Pons (tissue), 1 donor: ENCODE measurements at regions not wholly inside any gene's neighbourhood (a gene's known extent, or its start where the extent isn't known, plus 50 kb on each side); places are given as distances from the start of the nearest gene placed in this dataset.
"Not testable (repeated sequence)": the region's sequence is repeated elsewhere in the genome, so short reads cannot be mapped to it uniquely, and the experiment has no call there.

Experiments
- DNase-seq: peaks from one replicate; pipeline ENCODE4 v3.0.0-alpha.2; 2016; ENCODE audit warnings: low spot score

DNA sequence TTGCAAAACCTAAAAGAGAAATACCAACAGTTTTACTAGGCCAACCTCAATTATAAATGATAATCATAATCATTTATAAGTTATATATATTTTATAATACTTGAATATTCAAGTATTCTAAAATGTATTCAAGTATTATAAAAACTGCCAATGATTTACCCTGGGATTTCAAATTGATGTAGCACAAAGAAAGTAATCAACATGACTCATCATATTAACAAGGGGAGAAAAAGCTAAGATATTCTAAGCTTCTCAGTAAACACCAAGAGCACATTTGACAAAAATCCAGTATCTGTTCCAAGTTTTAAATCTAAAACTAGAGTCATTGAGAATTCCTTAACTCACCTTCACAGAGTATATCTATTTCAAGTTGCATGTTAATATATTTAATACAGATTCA lies 56.1 kb downstream of the CAPZA3 start:
- no peak for DNase-seq

- no peak for DNase-seq
Measured at GRCh38 chr12:18797604-18798003, 59.7 kb downstream of the CAPZA3 start.

- DNase-seq: no peak
Measured at GRCh38 chr12:18798535-18799361, 60.8 kb downstream of the CAPZA3 start.

DNA sequence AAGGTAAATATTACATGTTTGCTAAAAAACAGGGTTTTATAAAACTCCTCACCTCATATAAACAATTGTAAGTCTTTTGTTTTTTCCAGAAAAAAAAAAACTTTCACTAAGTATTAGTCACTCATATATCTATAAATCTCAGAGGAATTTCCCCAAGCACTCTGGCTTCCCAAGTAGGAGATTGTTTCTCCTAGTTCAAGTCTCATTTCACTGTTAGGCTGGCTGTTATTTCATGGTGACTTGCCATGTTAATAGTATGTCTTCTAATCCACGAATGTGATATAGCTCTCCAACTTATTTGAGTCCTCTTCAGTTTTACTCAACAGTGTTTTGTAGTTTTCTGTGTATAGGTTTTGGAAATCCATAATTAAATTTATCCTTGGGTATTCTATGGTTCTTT lies 61.6 kb downstream of the CAPZA3 start:
- no peak for DNase-seq

DNA sequence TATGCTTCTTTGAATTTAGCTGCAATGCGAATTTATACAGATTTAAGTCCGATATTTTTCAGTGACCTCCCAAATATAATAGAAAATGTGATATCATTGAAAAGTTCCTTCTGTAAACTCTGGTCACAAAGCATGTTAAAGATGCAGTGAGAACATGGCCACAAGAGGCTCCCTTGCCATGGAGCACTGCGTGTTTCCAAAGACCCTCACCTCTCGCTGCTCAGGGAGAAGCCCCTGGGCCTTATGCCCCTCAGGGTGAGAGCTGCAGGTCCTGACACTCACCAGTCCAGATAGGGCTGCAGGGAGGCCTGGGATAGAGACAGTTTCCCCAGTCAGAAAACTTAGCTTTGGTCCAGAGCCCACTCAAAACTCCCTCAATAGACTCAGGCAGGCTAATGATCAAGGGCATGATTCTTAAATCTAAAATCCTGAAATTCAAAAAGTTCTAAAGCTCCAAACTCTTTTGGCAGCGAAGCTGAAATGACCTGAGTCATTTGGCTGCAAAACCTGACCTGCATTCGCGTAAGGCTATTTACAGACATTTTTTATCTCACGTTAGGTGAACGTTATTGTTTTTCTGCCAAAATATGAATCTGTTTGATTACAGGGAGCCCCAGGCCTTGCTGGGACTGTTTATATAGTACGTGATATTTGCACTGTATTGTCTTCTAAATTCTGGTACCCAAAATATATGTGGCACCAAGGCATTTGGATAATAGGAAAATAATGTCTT lies 67.8 kb downstream of the CAPZA3 start:
- no peak for DNase-seq

DNA sequence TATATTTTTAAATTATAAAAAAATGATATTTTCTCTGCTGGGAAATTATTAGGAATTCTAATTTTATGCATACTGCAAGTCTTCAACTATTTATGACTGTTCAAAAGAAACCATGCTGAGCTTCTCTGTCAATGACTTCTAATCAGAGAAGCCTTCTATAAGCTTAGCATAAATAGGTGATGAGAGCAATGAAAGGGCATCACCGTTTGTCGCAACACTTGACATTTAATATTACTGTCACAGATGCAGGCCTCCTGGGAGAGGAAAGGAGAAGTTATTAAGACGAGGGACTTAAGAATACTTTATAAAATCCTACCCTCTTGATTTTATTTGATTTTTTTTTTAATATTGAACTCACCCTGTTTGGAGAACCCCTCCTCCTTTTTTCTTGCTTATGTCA lies 69.8 kb downstream of the CAPZA3 start:
- DNase-seq: no peak

DNA sequence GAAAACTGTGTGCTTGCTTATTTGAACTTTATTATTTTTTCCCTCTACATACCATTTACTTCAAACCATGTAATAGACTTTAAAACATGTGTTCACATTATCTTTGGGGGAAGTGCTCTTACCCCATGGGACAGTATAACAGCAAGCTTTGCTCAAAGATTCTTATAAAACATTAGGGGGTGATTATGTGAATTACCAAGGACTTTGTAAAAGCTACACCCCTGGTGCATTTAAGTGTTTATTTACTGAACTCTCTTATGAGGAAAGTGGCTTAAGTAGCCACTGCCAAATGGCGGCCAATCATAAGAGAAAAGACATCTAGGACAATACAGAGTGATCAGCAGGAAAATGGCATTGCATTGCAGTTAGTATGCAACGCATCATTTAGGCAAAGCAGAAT lies 70.3 kb downstream of the CAPZA3 start:
- no peak for DNase-seq

DNA sequence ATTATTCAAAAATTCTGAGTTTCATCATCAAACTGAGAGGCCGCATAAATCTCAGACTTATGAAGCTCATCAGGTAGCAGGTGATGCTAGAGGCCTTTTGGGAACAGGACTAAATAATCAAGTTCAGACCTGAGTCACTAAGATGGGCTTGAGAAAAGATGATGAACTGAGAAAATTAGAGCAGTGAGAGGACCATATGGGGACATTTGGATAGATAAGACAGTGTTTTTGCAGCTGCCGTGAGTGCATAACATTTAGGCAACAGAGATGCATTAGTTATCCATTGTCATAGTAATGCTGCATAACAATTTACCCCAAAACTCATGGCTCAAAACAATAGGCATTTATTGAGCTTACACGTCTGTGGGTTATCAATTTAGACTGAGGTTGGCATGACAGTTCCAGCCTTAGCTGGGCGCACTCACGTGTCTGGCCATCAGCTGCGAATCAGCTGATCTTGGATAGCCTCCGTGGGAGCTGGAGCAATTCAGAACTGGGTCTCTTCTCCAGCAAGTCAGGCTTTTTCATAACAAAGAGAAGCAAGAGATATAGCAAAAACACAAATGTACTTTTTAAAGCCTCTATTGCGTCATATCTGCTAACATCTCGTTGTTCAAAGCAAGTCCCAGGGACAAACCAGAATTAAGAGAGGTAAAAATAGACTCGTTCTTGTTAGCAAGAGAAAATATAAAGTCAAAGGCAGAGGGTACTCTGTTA lies 72.8 kb downstream of the CAPZA3 start:
- no peak for DNase-seq

DNA sequence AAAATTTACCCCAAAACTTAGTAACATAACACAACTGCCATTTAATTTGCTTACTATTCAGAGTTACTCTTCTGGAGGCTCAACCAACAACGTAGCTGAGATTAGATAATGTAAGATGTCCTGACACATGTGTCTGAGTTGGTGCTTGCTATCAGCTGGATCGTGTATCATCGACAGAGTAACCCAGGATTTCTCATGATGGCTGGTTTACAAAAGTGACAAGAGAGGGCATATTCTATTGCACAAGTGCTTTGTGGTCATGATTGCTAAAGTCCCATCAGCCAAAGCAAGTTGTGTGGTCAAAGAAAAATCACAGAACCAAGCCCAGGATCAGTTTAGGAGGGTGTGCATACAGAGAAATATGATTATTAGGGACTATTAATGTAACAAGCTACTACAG lies 73.4 kb downstream of the CAPZA3 start:
- DNase-seq: no peak

GRCh38 chr12:18813753-18814152 lies 75.8 kb downstream of the CAPZA3 start:
- no peak for DNase-seq

DNA sequence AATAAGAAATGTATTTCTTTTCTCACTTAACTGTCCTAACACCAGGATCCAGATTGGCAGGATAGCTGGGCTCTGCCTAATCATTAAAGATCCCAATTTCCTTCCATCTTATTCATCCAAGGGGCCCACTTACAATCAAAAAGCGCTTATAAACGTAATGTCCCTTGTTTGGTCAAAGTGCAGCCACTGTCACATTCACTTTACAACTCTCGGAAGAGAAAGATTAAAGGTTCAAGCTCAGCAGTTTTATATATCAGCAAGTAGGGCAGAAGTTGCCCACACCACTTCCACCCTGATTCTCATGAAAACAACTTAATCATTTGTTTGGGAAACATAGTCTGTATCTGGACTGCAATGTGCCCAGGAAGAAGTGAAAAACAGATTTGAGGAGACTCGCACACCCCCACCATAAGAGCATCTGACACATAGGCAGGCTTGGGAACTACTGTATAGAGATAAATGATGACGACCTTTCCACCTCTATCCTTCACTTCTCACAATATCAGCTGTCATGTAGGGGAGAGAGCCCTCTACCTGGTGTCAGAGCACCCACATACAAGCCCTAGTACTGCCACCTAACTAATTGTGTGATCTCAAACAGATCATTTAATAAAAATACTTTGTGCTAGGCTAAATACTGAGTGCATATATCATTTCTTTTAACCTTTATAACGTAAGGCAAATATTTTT lies 80.8 kb downstream of the CAPZA3 start:
- no peak for DNase-seq

- no peak for DNase-seq
Measured at GRCh38 chr12:18819484-18819883, 81.6 kb downstream of the CAPZA3 start.

DNA sequence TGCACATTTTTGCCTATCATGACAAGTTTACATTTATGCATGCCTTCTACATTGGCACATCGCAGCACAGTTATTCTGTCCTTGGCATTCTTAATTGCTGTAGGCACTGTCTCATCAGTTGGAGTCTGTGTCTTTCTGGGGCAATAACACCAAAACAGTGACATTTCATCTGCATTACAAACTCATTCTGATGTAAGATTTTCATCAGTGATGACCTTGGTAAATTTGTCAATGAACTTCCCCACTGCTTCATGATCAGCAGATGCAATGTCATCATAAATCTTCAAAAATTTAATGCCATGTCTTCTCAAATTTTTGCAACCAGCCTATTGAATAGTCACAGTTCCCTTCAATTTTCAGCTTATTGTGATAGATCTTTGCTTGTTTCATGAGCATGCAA lies 85.5 kb downstream of the CAPZA3 start:
- no peak for DNase-seq

- DNase-seq: no peak
Measured at GRCh38 chr12:18824287-18824686, 86.4 kb downstream of the CAPZA3 start.

GRCh38 chr12:18825138-18825537 lies 87.2 kb downstream of the CAPZA3 start:
- no peak for DNase-seq

GRCh38 chr12:18827913-18828312 lies 90.0 kb downstream of the CAPZA3 start:
- no peak for DNase-seq

- DNase-seq: no peak
Measured at GRCh38 chr12:18828483-18828882, 90.6 kb downstream of the CAPZA3 start.

- DNase-seq: no peak
Measured at GRCh38 chr12:18828987-18829386, 91.1 kb downstream of the CAPZA3 start.

DNA sequence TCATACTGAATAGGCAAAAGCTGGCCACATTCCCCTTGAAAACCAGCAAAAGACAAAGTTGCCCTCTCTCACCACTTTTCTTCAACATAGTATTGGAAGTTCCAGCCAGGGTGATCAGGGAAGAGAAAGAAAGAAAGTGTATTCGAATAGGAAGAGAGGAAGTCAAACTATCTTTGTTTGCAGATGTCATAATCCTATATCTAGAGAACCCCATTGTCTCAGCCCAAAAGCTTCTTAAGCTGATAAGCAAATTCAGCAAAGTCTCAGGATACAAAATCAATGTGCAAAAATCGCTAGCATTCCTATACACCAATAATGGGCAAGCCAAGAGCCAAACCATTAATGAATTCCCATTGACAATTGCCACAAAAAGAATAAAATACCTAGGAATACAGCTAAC lies 95.0 kb downstream of the CAPZA3 start:
- not testable (repeated sequence) for DNase-seq

GRCh38 chr12:18837025-18837424 lies 99.1 kb downstream of the CAPZA3 start:
- DNase-seq: no peak

- no peak for DNase-seq
Measured at GRCh38 chr12:18837505-18837904, 99.6 kb downstream of the CAPZA3 start.

DNA sequence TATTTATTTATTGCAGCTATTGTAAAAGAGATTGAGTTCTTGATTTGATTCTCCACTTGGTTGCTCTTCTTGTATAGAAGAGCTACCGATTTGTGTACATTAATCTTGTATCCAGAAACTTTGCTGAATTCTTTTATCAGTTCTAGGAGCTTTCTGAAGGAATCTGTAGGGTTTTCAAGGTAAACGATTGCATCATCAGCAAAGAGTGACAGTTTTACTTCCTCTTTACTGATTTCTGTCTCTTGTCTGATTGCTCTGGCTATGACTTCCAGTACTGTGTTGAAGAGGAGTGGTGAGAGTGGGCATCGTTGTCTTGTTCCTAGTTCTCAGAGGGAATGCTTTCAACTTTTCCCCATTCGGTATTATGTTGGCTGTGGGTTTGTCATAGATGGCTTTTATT lies 103.1 kb downstream of the CAPZA3 start:
- DNase-seq: not testable (repeated sequence)
